ENCODE measurements at regions not wholly inside any gene's neighbourhood (a gene's known extent, or its start where the extent isn't known, plus 50 kb on each side); places are given as distances from the start of the nearest gene placed in this dataset.
"Not testable (repeated sequence)": the region's sequence is repeated elsewhere in the genome, so short reads cannot be mapped to it uniquely, and the experiment has no call there.

- not testable (repeated sequence) for TF ChIP-seq CTCF (IDR thresholded peaks at IDR 0.05); EZH2 (IDR thresholded peaks at IDR 0.05; ENCODE audit: borderline replicate concordance, insufficient read depth, low read depth, low read length, poor library complexity, severe bottlenecking)
Observed at GRCh38 chr15:31687088-31687487, 343.2 kb upstream of the CHRNA7 start.

All from B cell (primary cell).